AG09309 (cell line): ENCODE measurements at regions not wholly inside any gene's neighbourhood (a gene's known extent, or its start where the extent isn't known, plus 50 kb on each side); places are given as distances from the start of the nearest gene placed in this dataset.
"Not testable (repeated sequence)": the region's sequence is repeated elsewhere in the genome, so short reads cannot be mapped to it uniquely, and the experiment has no call there.

Source experiments
- DNase-seq: peaks from one replicate; pipeline ENCODE4 v3.0.0-alpha.2; 2010; ENCODE audit warnings: low read depth
- H3K4me3 ChIP-seq: 2 replicates; pipeline ENCODE4 v1.5.1; 2011; ENCODE audit warnings: mild to moderate bottlenecking, low read depth, low read length, moderate library complexity; ENCODE audit not compliant: control insufficient read depth
- TF ChIP-seq, protein P1 (sequence below): IDR thresholded peaks from 2 replicates; pipeline ENCODE4 v1.5.1; 2011; ENCODE audit warnings: mild to moderate bottlenecking, low read depth, low read length, inconsistent platforms; ENCODE audit not compliant: insufficient read depth, control insufficient read depth; ENCODE audit errors: missing control alignments

GRCh38 chr5:122608222-122608621 lies 166.7 kb upstream of the SNX2 start:
- H3K4me3 ChIP-seq: no peak overlapping the region
- no peak for DNase-seq
- TF ChIP-seq, protein P1, sequence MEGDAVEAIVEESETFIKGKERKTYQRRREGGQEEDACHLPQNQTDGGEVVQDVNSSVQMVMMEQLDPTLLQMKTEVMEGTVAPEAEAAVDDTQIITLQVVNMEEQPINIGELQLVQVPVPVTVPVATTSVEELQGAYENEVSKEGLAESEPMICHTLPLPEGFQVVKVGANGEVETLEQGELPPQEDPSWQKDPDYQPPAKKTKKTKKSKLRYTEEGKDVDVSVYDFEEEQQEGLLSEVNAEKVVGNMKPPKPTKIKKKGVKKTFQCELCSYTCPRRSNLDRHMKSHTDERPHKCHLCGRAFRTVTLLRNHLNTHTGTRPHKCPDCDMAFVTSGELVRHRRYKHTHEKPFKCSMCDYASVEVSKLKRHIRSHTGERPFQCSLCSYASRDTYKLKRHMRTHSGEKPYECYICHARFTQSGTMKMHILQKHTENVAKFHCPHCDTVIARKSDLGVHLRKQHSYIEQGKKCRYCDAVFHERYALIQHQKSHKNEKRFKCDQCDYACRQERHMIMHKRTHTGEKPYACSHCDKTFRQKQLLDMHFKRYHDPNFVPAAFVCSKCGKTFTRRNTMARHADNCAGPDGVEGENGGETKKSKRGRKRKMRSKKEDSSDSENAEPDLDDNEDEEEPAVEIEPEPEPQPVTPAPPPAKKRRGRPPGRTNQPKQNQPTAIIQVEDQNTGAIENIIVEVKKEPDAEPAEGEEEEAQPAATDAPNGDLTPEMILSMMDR: no peak

GRCh38 chr5:122611406-122611805 lies 163.5 kb upstream of the SNX2 start:
- no peak overlapping the region for H3K4me3 ChIP-seq
- TF ChIP-seq, protein P1: no peak
- DNase-seq: no peak

DNA sequence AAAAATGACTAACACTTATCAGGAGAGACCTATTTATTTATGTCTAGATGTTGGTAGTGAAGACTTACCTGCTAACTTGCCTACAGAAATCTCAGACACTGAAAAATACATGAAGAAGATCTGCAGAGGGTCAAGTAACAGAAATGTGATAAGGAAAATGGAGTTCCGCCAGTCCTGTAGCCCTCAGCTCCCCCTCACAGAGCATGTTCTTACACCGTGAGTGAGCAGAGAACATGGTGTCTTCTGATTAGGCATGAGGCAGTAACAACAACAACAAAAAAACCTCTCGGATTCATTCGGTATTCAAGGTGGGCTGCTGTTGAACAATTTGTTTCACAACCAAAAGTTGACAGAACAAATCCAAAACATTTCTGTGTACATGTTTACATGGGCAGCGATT lies 162.0 kb upstream of the SNX2 start:
- no peak for DNase-seq
- TF ChIP-seq, protein P1: no peak
- no peak overlapping the region for H3K4me3 ChIP-seq

DNA sequence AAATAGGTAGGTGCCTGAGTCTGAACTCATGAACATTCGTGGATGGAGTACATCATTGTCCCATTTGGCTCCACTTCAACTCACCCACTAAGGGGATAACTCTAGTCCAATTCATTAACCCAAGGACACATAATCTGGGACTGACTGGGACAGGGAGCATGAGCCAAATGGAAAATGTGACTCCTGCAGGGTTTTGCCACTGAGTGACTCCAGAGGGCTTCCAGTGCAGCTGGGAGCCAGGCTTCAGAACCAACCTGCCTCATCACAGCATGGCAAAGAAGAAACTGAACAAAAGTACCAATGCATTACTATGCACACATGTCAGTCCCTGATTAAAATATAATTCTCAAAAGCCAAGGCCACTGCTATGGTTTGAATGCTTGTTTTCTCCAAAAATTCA lies 159.7 kb upstream of the SNX2 start:
- H3K4me3 ChIP-seq: no peak overlapping the region
- TF ChIP-seq, protein P1: no peak
- no peak for DNase-seq

GRCh38 chr5:122615832-122616231 lies 159.0 kb upstream of the SNX2 start:
- H3K4me3 ChIP-seq: no peak overlapping the region
- DNase-seq: no peak
- TF ChIP-seq, protein P1: no peak

GRCh38 chr5:122618046-122618445 lies 156.8 kb upstream of the SNX2 start:
- not testable (repeated sequence) for H3K4me3 ChIP-seq, DNase-seq

- DNase-seq, H3K4me3 ChIP-seq: not testable (repeated sequence)
These were observed 154.1 kb upstream of the SNX2 start for GRCh38 chr5:122620768-122621167.

GRCh38 chr5:122628714-122629113 lies 146.2 kb upstream of the SNX2 start:
- not testable (repeated sequence) for H3K4me3 ChIP-seq, DNase-seq
